Activated naive CD8-positive, alpha-beta T cell treated with anti-CD3 and anti-CD28 coated beads for 36 hours (primary cell): ENCODE measurements at regions not wholly inside any gene's neighbourhood (a gene's known extent, or its start where the extent isn't known, plus 50 kb on each side); places are given as distances from the start of the nearest gene placed in this dataset.

ENCODE experiments used
- DNase-seq: peaks from one replicate; pipeline ENCODE4 v3.0.0; 2021
- H3K27ac Mint-ChIP-seq: one replicate; pipeline ENCODE4 v1.8.0; 2022; ENCODE audit warnings: mild to moderate bottlenecking, moderate library complexity, mixed read lengths
- H3K27me3 Mint-ChIP-seq: one replicate; pipeline ENCODE4 v1.8.0; 2022; ENCODE audit warnings: mild to moderate bottlenecking, mixed read lengths
- H3K36me3 Mint-ChIP-seq: one replicate; pipeline ENCODE4 v1.8.0; 2021; ENCODE audit warnings: mild to moderate bottlenecking, mixed read lengths
- H3K4me1 Mint-ChIP-seq: one replicate; pipeline ENCODE4 v1.8.0; 2021; ENCODE audit warnings: mixed read lengths
- H3K4me3 Mint-ChIP-seq: one replicate; pipeline ENCODE4 v1.8.0; 2022; ENCODE audit warnings: mild to moderate bottlenecking, moderate library complexity, mixed read lengths
- H3K9me3 Mint-ChIP-seq: one replicate; pipeline ENCODE4 v1.8.0; 2022; ENCODE audit warnings: mixed read lengths

DNA sequence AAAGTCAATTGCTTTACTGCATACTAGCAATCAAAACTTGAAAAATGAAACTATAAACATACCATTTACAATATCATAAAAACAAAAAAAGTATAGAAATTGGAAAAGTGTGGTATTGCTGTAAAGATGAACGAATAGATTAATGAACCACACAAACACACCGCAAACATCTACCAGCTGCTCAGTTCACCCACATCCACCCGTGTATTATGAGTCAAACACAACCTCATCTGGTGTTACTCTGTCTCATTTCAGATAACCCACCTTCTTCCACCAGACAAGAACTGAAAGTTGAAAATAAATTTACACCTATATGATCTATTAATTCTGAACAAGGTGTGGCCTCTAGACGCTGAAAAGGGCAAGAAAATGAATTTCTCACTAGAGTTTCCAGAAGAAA lies 53.3 kb downstream of the BLID start:
- Mint-ChIP-seq H3K4me1 (no peaks in the 10 kb centered on the region), H3K9me3 (peaks cover 8% of the 10 kb centered on the region), H3K36me3 (no peaks in the 10 kb centered on the region), H3K27ac (no peak overlapping the region), H3K27me3 (no peaks in the 10 kb centered on the region), H3K4me3 (no peak overlapping the region)
- no peak for DNase-seq

DNA sequence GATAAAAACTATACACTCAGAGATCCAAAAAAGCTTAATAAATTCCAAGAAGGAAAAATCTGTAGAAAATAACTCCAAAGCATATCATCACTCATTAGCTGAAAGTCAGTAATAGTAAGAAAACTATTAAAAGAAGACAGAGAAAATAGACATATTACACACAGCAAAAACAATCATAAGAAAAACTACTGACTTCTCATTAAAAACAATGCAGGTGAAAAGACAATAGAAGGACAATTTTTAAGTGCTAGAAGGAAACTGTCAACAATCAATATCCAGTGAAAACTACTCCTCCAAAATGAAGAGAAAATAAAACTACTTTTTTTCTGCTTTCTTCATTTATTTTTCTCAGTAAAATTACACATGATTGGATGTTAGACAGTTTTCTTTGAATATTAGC lies 56.5 kb downstream of the BLID start:
- no peaks in the 10 kb centered on the region for H3K36me3 Mint-ChIP-seq

DNA sequence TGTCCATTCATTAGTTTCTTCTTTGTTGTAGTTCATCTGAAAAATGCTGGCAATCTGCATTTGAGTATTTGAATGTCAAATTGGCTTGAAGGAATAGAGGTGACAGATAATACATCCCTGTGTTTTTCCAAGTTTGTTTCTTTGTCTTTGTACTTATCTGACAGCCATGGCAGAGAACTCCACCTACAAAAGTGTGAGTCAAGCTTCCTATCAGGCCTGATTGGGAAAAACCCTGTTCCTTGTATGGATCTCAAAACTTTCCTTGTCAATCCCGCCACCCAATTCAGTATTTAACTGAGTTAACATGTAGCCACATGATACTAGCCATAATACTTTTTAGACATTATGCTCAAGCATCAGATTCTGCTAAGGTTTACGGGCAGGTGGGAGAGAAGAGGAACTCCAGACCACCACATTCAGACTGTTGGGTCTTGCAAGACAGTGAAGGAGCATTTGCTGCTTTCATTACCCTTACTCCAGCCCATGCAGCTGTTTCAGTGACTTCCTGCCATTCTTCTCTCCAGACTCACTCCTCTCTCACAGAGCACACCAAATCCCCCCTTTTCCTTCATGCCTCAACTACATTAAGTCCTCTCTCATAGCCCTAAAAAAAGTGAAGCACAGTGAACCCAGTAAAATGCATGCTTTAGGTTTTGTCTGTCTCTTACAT lies 65.9 kb downstream of the BLID start:
- no peak overlapping the region for H3K4me3 Mint-ChIP-seq
- no peaks in the 10 kb centered on the region for H3K4me1 Mint-ChIP-seq
- peaks cover 11% of the 10 kb centered on the region for H3K27me3 Mint-ChIP-seq
- no peaks in the 10 kb centered on the region for H3K9me3 Mint-ChIP-seq
- no peak for DNase-seq
- no peak overlapping the region for H3K27ac Mint-ChIP-seq
- no peaks in the 10 kb centered on the region for H3K36me3 Mint-ChIP-seq

More for the DNA sequence above, 56.5 kb downstream of the BLID start:
- Mint-ChIP-seq H3K4me3 (no peak overlapping the region), H3K27me3 (no peaks in the 10 kb centered on the region), H3K27ac (no peak overlapping the region), H3K9me3 (peaks cover 8% of the 10 kb centered on the region), H3K4me1 (no peaks in the 10 kb centered on the region)
- no peak for DNase-seq

DNA sequence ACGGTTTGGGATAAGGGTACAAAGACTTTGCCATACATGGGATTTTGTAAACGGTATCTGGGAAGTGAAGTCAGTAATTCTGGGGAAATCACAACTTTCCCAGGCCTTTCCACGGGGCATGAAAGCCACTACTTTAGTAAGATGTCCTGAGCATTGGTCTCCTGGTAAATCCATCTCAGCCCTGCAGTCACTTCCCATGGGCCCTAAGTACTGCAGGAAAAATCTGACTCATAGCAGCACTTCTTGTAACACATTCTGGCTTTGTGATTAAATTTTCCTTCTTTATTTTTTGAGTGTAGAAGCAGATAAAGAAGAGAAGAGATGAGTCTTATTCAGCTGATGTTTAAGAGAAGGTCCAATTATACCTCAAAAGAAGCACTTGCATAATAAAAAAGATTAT lies 67.6 kb downstream of the BLID start:
- no peak for DNase-seq
- Mint-ChIP-seq H3K4me1 (no peaks in the 10 kb centered on the region), H3K9me3 (no peaks in the 10 kb centered on the region), H3K4me3 (no peak overlapping the region), H3K36me3 (no peaks in the 10 kb centered on the region), H3K27me3 (peaks cover 11% of the 10 kb centered on the region), H3K27ac (no peak overlapping the region)

DNA sequence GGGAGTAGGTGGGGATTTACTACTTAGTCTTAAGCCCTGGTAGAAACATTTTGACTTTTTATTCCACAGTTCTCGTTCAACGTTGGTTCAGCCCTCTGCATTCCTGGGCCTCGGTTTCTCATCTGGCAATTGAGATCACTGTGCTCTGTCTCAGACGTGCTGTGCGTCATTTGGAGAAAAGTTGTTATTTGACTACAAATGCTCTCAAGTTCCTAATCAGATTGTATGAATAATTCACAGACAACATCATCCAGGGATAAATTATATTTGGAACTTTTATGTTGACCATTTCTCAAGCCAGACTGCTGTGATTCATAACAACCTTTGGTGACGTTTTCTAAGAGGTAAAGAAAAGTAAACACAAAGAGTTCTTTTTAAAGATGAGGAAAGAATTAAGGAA lies 69.2 kb downstream of the BLID start:
- Mint-ChIP-seq H3K27me3 (peaks cover 6% of the 10 kb centered on the region), H3K27ac (no peak overlapping the region), H3K9me3 (no peaks in the 10 kb centered on the region), H3K36me3 (no peaks in the 10 kb centered on the region), H3K4me1 (no peaks in the 10 kb centered on the region), H3K4me3 (no peak overlapping the region)
- no peak for DNase-seq

DNA sequence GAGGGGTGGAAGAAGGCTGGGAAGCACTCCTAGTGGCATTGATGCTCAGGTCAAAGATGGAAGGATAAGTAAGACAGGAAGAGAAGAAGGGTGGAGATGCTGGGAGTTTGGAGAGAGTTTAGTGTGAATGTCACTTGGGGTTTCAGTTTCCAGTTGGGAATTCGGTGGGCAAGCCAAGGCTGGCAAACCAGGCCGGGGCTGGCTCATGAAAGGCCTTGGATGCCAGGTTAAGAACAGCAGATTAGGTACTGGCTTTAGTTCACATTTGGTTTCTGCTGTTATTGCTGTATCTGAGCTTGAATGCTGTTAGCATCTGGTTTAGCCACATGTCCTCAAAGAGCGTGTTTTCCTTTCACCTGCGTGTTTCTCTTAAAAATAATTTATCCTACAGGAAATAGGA lies 69.6 kb downstream of the BLID start:
- DNase-seq: no peak
- Mint-ChIP-seq H3K36me3 (no peaks in the 10 kb centered on the region), H3K4me1 (no peaks in the 10 kb centered on the region), H3K27ac (no peak overlapping the region), H3K9me3 (no peaks in the 10 kb centered on the region), H3K27me3 (peaks cover 8% of the 10 kb centered on the region), H3K4me3 (no peak overlapping the region)

DNA sequence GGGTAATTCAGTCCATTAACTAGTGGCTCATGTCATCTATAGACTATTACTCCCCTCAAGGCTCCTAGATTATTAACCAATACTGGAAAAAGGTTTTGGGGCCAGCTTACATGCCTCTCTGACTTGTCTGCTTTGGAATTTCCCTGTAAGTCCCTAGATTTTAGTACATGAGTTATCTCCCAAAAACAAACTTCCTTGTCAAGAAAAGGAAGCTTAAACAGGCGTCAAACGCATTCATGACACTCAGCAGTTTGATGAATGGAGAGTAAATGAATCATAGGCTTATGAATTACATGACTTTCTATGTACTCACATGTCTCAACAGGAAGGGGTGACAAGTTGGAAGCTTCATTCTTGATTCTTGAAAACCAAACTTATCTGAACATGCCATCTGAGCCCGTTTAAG lies 70.8 kb downstream of the BLID start:
- H3K27me3 Mint-ChIP-seq: peaks cover 4% of the 10 kb centered on the region
- no peaks in the 10 kb centered on the region for H3K9me3 Mint-ChIP-seq
- H3K36me3 Mint-ChIP-seq: no peaks in the 10 kb centered on the region
- no peak overlapping the region for H3K27ac Mint-ChIP-seq
- no peak for DNase-seq
- H3K4me3 Mint-ChIP-seq: no peak overlapping the region
- H3K4me1 Mint-ChIP-seq: no peaks in the 10 kb centered on the region

DNA sequence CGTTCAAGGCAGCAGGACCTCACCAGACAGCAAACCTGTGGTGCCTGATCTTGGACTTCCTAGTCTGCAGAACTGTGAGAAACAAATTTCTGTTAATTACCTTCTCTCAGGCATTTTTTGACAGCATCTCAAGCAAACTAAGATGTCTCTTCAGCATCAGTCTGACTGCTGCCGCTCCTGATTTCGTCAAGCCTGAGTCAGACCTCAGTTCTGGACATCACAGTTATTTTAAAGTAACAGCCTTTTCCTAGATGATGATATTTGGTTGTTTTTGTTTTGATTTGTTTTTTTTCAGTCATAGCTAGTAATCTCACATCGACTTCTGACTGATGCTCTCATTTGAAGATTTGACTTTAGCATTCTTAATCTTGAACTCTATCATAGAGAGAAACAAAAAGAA lies 71.9 kb downstream of the BLID start:
- DNase-seq: no peak
- no peaks in the 10 kb centered on the region for H3K9me3 Mint-ChIP-seq
- H3K4me3 Mint-ChIP-seq: no peak overlapping the region
- no peak overlapping the region for H3K27ac Mint-ChIP-seq
- no peaks in the 10 kb centered on the region for H3K4me1 Mint-ChIP-seq
- H3K27me3 Mint-ChIP-seq: peaks cover 4% of the 10 kb centered on the region
- H3K36me3 Mint-ChIP-seq: no peaks in the 10 kb centered on the region

DNA sequence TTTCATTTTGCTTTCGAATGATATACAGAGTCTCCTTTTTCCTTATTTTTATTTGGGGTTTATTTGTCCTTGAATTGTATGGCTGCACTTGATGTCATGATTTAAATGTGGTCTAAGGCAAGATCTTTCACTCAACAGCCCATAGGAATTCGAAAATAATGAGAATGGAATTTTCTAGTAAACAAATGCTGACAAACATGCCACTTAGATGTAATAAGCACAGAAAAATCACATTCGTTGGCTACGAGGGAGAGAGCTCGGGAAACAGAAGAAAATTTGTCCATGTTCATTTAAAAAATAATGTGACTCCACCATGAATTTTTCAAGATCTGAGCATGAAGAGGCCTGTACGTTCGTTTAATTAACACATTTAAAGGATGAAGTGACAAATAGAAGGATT lies 73.0 kb downstream of the BLID start:
- Mint-ChIP-seq H3K4me3 (no peak overlapping the region), H3K9me3 (no peaks in the 10 kb centered on the region), H3K4me1 (no peaks in the 10 kb centered on the region), H3K36me3 (no peaks in the 10 kb centered on the region), H3K27me3 (peaks cover 6% of the 10 kb centered on the region), H3K27ac (no peak overlapping the region)
- no peak for DNase-seq

DNA sequence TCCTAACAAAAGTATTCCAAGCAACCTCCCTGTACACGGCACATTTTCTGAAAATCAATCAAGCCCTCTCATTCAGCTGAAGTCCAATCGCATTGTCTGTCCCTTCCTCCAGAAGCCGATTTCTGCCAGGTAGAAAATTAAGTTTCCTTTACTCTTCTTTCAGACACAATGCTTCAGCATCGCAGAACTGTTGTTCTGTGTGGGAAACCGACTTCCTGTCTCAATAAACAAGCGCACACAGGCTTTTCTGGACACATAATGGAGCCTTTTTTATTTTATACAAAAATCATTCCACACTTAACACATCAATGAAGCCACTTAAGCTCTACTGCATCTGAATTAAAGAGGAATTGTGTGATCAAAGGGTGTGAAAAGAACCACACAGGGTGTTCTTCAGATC lies 75.6 kb downstream of the BLID start:
- Mint-ChIP-seq H3K27ac (no peak overlapping the region), H3K9me3 (no peaks in the 10 kb centered on the region), H3K4me1 (no peaks in the 10 kb centered on the region), H3K27me3 (peaks cover 7% of the 10 kb centered on the region), H3K4me3 (no peak overlapping the region), H3K36me3 (no peaks in the 10 kb centered on the region)
- no peak for DNase-seq

DNA sequence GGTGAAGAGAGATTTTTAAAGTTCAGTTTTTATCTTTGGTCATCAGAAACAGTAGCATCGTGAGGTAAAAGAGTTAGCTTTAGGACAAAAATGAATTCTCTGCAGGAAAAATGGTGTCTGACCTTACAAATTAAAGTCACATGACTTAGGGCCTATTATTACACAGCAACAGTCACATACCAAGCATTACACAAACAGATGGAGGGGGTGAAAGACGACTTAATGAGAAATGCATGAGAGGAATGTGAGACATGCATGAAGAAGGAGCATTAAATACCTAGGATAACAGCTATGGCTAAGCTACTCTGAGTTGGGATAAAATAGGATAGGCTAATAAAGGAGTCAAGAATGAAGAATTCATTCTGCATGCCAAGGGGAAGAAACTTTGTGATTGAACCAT lies 77.5 kb downstream of the BLID start:
- Mint-ChIP-seq H3K27ac (no peak overlapping the region), H3K4me1 (no peaks in the 10 kb centered on the region), H3K9me3 (no peaks in the 10 kb centered on the region), H3K27me3 (peaks cover 7% of the 10 kb centered on the region), H3K36me3 (no peaks in the 10 kb centered on the region), H3K4me3 (no peak overlapping the region)
- DNase-seq: no peak

DNA sequence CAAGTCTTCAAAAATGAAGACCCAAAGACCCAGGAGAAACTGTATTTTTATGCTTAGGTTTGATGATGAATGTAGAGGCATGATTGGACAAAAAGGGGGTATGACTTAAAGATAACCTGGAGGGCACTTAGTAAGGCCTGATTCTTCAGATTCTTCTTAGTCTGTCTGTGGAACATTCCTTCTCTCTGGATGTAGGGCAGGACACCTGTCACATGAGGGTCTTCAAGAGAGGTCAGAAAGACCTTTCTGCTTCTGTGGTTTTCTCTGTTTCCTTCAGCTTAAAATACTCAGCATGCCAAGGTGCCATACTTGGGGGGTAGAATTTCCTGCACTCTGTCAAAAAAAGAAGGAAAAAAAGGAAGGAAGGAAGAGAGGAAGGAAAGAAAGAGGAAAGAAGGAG lies 78.1 kb downstream of the BLID start:
- H3K27me3 Mint-ChIP-seq: peaks cover 10% of the 10 kb centered on the region
- no peak overlapping the region for H3K27ac Mint-ChIP-seq
- H3K36me3 Mint-ChIP-seq: no peaks in the 10 kb centered on the region
- H3K9me3 Mint-ChIP-seq: no peaks in the 10 kb centered on the region
- no peak for DNase-seq
- no peak overlapping the region for H3K4me3 Mint-ChIP-seq
- no peaks in the 10 kb centered on the region for H3K4me1 Mint-ChIP-seq

DNA sequence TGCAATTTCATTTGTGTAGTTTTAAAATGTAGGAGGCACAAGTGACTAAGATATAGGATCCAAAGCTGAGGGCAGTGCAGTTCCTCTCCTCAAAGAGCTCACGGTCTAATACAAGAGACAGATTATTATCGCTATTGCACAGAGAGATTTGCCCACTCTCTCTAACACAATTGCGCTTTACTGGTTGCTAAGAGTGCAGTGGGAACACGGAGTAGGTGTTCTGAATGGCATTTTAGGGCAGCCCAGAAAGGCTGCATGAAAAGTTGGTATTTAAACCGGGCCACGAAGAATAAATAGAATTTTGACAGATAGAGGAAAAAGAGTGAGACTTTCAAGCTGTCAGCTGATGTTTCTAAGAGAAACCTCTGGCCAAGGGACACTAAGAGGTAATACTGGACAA lies 79.5 kb downstream of the BLID start:
- Mint-ChIP-seq H3K9me3 (no peaks in the 10 kb centered on the region), H3K27me3 (peaks cover 8% of the 10 kb centered on the region), H3K4me3 (no peak overlapping the region), H3K4me1 (no peaks in the 10 kb centered on the region), H3K36me3 (no peaks in the 10 kb centered on the region), H3K27ac (no peak overlapping the region)
- no peak for DNase-seq

DNA sequence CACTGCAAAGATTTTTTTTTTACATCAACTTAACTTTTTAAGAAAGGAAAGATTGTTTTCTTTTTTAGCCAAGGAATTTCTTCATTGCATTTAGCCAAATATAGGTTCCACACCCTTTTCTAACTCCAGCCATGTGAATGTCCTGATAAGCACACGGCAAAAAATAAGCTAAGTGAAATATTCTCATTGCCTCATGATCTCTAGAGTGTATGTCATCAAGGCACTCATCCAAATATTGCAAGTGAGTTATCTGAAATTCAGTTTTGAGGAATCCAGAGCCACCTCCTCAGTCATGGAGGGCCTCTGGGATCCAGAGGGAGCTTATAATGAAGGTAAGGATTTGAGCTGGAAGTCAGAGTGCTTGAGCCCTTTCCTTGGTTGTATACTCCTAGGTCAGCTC lies 80.0 kb downstream of the BLID start:
- Mint-ChIP-seq H3K27me3 (peaks cover 8% of the 10 kb centered on the region), H3K4me3 (no peak overlapping the region), H3K36me3 (no peaks in the 10 kb centered on the region), H3K27ac (no peak overlapping the region), H3K9me3 (no peaks in the 10 kb centered on the region), H3K4me1 (no peaks in the 10 kb centered on the region)
- no peak for DNase-seq

DNA sequence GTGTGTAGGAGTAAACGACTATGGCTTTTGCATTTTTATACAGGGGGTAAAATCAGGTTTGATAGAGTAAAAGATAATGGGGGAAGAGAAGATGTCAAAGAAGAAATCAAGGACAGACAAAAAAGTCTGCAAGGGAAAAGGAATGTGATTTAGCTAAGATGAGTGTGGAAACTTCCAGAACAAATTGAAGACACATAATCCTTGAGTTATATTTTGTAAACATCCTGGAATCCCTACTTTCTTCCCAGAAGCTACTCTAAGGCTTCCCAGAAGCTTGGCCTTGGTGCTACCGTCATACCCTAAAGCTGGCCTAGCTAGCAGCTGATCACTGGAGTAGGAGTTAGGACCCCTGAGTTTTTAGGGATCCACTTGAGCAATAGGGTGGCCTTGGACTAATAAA lies 82.4 kb downstream of the BLID start:
- peaks cover 8% of the 10 kb centered on the region for H3K27me3 Mint-ChIP-seq
- no peak overlapping the region for H3K27ac Mint-ChIP-seq
- H3K4me3 Mint-ChIP-seq: no peak overlapping the region
- no peaks in the 10 kb centered on the region for H3K36me3 Mint-ChIP-seq
- H3K9me3 Mint-ChIP-seq: no peaks in the 10 kb centered on the region
- no peak for DNase-seq
- H3K4me1 Mint-ChIP-seq: no peaks in the 10 kb centered on the region

DNA sequence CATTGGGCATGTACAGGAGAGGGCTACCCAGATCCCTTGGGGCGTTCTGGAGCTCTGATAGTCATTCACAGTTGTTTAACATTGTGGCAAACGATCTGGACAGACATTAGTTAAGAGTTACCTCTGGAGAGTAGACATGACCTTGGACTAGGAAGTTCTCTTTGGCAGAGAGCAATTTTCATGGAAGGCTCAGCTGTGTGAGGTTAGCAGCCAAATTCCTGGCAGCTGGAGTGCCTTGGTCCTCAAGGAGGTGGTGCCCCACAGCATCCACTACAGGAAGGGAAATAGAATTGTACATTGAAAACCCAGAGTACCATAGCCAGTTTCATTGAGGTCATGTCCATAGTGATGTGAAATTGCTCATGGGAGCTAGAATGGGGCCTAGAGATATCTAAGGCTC lies 82.8 kb downstream of the BLID start:
- Mint-ChIP-seq H3K27me3 (peaks cover 10% of the 10 kb centered on the region), H3K36me3 (no peaks in the 10 kb centered on the region), H3K4me3 (no peak overlapping the region), H3K9me3 (no peaks in the 10 kb centered on the region), H3K27ac (no peak overlapping the region), H3K4me1 (no peaks in the 10 kb centered on the region)
- no peak for DNase-seq

DNA sequence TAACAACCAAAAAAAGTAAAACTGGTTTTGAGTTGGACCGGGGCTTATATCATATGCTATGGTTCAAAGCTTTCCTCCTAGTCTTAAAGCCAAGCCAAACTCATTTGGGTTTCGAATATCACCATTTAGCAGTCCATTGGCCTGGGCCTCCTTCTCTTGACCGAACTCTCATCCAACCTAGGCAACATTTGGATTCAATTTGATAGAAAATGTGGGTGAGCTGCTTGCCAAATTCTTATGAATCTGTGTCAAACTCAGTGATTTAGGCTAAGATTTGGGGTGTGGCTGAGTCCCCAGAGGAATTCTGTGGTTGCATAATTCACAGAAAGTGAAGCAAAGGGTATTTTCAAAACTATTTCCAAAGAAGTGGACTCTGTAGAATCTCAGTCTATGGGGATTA lies 83.7 kb downstream of the BLID start:
- no peaks in the 10 kb centered on the region for H3K36me3 Mint-ChIP-seq
- no peak overlapping the region for H3K4me3 Mint-ChIP-seq
- DNase-seq: no peak
- peaks cover 12% of the 10 kb centered on the region for H3K27me3 Mint-ChIP-seq
- no peak overlapping the region for H3K27ac Mint-ChIP-seq
- no peaks in the 10 kb centered on the region for H3K4me1 Mint-ChIP-seq
- no peaks in the 10 kb centered on the region for H3K9me3 Mint-ChIP-seq
